ENCODE measurements at regions not wholly inside any gene's neighbourhood (a gene's known extent, or its start where the extent isn't known, plus 50 kb on each side); places are given as distances from the start of the nearest gene placed in this dataset.

- TF ChIP-seq, protein P1, sequence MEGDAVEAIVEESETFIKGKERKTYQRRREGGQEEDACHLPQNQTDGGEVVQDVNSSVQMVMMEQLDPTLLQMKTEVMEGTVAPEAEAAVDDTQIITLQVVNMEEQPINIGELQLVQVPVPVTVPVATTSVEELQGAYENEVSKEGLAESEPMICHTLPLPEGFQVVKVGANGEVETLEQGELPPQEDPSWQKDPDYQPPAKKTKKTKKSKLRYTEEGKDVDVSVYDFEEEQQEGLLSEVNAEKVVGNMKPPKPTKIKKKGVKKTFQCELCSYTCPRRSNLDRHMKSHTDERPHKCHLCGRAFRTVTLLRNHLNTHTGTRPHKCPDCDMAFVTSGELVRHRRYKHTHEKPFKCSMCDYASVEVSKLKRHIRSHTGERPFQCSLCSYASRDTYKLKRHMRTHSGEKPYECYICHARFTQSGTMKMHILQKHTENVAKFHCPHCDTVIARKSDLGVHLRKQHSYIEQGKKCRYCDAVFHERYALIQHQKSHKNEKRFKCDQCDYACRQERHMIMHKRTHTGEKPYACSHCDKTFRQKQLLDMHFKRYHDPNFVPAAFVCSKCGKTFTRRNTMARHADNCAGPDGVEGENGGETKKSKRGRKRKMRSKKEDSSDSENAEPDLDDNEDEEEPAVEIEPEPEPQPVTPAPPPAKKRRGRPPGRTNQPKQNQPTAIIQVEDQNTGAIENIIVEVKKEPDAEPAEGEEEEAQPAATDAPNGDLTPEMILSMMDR (IDR thresholded peaks at IDR 0.05), result no peak
- Histone ChIP-seq H3K4me3 (no peak overlapping the region), H3K36me3 (ENCODE audit: low read depth) (no peaks in the 10 kb centered on the region), H3K9me3 (no peaks in the 10 kb centered on the region), H3K4me1 (ENCODE audit: low read depth) (no peaks in the 10 kb centered on the region)
- ATAC-seq, result no peak
- no peak for DNase-seq
- intact Hi-C loops (cut with DNase I, micrococcal nuclease), result no loop called here
These were observed 380.5 kb upstream of the IGFBP7 start for GRCh38 chr4:57490520-57491255.

- no peak for DNase-seq
- H3K4me1 ChIP-seq (ENCODE audit: low read depth), result no peaks in the 10 kb centered on the region
- no peaks in the 10 kb centered on the region for H3K9me3 ChIP-seq
- no peak for ATAC-seq
- no peaks in the 10 kb centered on the region for H3K36me3 ChIP-seq (ENCODE audit: low read depth)
- intact Hi-C loops (cut with DNase I, micrococcal nuclease), result no loop called here
- H3K4me3 ChIP-seq, result no peak overlapping the region
- TF ChIP-seq, protein P1 (IDR thresholded peaks at IDR 0.05), result no peak
These were observed 378.4 kb upstream of the IGFBP7 start for GRCh38 chr4:57488366-57489162.

DNA sequence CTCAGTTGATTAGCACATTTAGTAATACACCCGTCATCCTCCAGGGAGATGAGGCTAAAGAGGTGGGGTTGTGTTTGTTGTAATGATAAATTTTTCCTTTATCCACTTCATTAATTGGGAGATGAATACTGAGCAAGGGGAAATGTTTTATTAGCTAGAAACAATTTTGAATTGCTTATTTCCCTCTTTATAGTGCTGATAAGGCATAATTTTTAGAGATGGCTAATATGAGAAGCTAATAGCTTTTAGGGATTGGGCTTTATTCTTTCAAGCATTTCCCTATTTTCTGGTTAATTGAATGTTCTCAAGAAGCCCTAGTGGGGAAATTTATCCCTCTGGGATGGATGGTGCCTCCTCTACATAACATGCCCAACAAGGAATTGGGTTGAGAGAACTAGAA is 365.2 kb upstream of the IGFBP7 start:
- no peaks in the 10 kb centered on the region for H3K9me3 ChIP-seq
- DNase-seq (no peak), ATAC-seq (no peak)
- no peaks in the 10 kb centered on the region for H3K36me3 ChIP-seq (ENCODE audit: low read depth)
- no peaks in the 10 kb centered on the region for H3K4me1 ChIP-seq (ENCODE audit: low read depth)
- no peak overlapping the region for H3K4me3 ChIP-seq
- intact Hi-C loops (cut with DNase I, micrococcal nuclease), result no loop called here
- TF ChIP-seq, protein P1 (IDR thresholded peaks at IDR 0.05), result no peak

DNA sequence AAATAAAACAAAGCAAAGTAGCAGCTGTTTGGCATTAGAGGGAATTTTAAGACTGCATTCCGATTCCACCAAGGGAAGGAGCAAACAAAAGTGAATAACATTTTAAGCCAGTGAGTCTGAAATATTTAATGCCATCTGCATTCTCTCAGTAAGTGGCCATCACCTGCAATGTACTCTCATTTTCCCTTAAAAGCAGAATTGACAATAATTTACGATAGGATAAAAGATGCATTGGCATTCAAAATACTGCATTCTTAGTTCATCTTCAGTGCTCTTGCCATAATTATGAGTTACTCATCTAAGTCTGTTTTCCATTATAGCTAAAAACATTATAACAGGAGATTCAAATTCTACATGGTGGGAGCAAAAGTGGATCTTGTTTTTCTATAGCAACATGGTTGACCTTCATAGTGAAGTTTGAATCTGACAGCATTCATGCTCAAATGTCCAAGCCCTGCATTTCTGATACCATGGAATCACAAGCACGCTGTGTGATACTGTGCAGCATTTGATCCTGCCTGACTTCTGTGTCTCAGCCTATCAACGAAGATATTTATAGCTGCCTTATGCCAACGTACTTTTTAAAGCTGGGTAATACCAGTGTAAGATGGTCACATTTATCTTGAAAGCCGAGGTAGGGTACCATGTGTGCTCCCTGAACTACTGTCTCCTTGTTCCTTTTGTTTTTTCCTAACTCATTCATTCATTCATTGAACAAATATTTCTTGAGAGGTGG is 355.3 kb upstream of the IGFBP7 start:
- H3K9me3 ChIP-seq, result no peaks in the 10 kb centered on the region
- H3K4me3 ChIP-seq, result no peak overlapping the region
- no peaks in the 10 kb centered on the region for H3K36me3 ChIP-seq (ENCODE audit: low read depth)
- TF ChIP-seq, protein P1 (IDR thresholded peaks at IDR 0.05), result no peak
- no peak for ATAC-seq
- H3K4me1 ChIP-seq (ENCODE audit: low read depth), result no peaks in the 10 kb centered on the region
- intact Hi-C loops (cut with DNase I, micrococcal nuclease), result no loop called here
- DNase-seq, result no peak

DNA sequence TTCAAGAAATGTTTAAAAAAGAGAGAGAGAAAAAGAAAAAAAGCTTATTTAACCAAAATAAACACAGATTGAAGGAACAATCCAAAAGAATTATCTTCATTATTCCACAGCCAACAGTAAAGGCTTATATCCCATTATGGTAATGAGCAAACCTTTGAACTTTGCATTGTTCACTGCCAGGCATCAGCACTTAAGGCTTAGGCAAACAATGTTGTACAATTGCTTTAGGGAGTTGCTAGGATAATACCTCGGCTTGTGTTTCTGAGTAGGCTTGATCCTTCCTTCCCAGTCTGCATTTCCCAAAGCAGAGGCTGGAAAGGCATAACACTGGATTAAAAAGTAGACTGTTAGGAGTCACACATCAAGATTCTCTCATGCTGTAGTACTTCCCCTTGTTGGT is 352.7 kb upstream of the IGFBP7 start:
- H3K9me3 ChIP-seq, result no peaks in the 10 kb centered on the region
- peak; percentile 82 for ATAC-seq
- DNase-seq, result peak in 1 of 3 donors; percentile 24
- TF ChIP-seq, protein P1 (IDR thresholded peaks at IDR 0.05), result no peak
- no peaks in the 10 kb centered on the region for H3K36me3 ChIP-seq (ENCODE audit: low read depth)
- no peak overlapping the region for H3K4me3 ChIP-seq
- intact Hi-C loops (cut with DNase I, micrococcal nuclease), result no loop called here
- no peaks in the 10 kb centered on the region for H3K4me1 ChIP-seq (ENCODE audit: low read depth)

All from mucosa of descending colon (tissue), 3 donors.